ENCODE measurements at regions not wholly inside any gene's neighbourhood (a gene's known extent, or its start where the extent isn't known, plus 50 kb on each side); places are given as distances from the start of the nearest gene placed in this dataset.

DNA sequence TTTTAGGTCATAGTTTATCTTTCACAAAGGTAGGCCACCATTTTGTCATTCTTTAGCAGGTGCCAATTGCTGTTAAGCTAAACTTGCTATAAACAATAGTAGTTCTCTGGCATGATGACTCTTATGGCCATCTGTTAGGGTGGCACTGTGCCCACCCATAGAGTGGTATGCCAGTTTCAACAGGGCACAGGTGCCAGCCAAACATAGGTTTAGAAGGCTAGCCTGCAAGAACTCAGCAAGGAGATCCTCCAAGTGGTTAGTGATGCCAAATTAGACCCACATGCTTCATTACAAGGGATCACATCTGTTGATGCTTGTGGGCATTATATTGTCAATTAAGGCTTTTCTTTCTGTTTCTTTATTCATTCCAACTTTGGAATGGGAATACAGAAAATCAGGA, 204.5 kb downstream of the FMR1NB start:
- TF ChIP-seq EZH2 (IDR thresholded peaks at IDR 0.05; ENCODE audit: borderline replicate concordance, low read depth, low read length, severe bottlenecking): no peak
- TF ChIP-seq, protein P1, sequence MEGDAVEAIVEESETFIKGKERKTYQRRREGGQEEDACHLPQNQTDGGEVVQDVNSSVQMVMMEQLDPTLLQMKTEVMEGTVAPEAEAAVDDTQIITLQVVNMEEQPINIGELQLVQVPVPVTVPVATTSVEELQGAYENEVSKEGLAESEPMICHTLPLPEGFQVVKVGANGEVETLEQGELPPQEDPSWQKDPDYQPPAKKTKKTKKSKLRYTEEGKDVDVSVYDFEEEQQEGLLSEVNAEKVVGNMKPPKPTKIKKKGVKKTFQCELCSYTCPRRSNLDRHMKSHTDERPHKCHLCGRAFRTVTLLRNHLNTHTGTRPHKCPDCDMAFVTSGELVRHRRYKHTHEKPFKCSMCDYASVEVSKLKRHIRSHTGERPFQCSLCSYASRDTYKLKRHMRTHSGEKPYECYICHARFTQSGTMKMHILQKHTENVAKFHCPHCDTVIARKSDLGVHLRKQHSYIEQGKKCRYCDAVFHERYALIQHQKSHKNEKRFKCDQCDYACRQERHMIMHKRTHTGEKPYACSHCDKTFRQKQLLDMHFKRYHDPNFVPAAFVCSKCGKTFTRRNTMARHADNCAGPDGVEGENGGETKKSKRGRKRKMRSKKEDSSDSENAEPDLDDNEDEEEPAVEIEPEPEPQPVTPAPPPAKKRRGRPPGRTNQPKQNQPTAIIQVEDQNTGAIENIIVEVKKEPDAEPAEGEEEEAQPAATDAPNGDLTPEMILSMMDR (IDR thresholded peaks at IDR 0.05; ENCODE audit: borderline replicate concordance, extremely low read depth, low read length, poor library complexity, severe bottlenecking): no peak
- H3K4me3 ChIP-seq (ENCODE audit: low read depth in 1 of 2, low read length in 2 of 2): no peak overlapping the region
- DNase-seq (no peak), ATAC-seq (ENCODE audit: insufficient read depth, low read depth) (no peak)
- H3K27me3 ChIP-seq (ENCODE audit: insufficient read depth, low read length, poor library complexity): no peaks in the 10 kb centered on the region
- H3K9me3 ChIP-seq (ENCODE audit: insufficient read depth, low read length, severe bottlenecking): no peaks in the 10 kb centered on the region
- no peak overlapping the region for H3K4me2 ChIP-seq (ENCODE audit: insufficient read depth, low read length)
- no peak overlapping the region for H3K9ac ChIP-seq (ENCODE audit: low read depth, low read length)
- H3K27ac ChIP-seq (ENCODE audit: low read length): no peak overlapping the region
- H4K20me1 ChIP-seq (ENCODE audit: insufficient read depth, low read length): no peaks in the 10 kb centered on the region
- no peak overlapping the region for H2AFZ ChIP-seq (ENCODE audit: low read depth, low read length)
- no peaks in the 10 kb centered on the region for H3K79me2 ChIP-seq (ENCODE audit: insufficient read depth, low read length)
- H3K4me1 ChIP-seq (ENCODE audit: insufficient read depth, low read length): no peaks in the 10 kb centered on the region
- H3K36me3 ChIP-seq (ENCODE audit: insufficient read depth, low read length): no peaks in the 10 kb centered on the region

DNA sequence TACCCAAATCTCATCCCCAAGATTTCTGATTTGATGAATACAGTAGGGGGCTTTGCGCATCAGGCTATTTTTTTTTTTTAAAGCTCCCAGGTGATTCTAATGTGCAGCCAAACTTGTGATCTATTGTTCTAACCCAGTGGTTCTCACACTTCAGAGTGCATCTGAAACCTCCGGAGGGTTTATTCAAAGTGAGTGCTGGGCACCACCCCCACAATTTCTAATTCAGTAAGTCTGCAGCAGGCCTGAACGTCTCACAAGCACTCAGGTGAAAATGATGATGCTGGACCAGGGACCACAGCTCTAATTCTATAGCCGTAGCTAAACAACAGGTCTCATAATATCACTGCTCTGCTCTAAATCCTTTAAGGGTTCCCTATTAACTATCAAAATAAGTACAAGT, 211.4 kb downstream of the FMR1NB start:
- Histone ChIP-seq H3K4me1 (ENCODE audit: insufficient read depth, low read length) (no peaks in the 10 kb centered on the region), H3K4me3 (ENCODE audit: low read depth in 1 of 2, low read length in 2 of 2) (no peak overlapping the region), H3K9ac (ENCODE audit: low read depth, low read length) (no peak overlapping the region), H3K79me2 (ENCODE audit: insufficient read depth, low read length) (no peaks in the 10 kb centered on the region), H3K27ac (ENCODE audit: low read length) (no peak overlapping the region), H3K36me3 (ENCODE audit: insufficient read depth, low read length) (no peaks in the 10 kb centered on the region), H3K4me2 (ENCODE audit: insufficient read depth, low read length) (no peak overlapping the region), H4K20me1 (ENCODE audit: insufficient read depth, low read length) (no peaks in the 10 kb centered on the region), H2AFZ (ENCODE audit: low read depth, low read length) (no peak overlapping the region), H3K9me3 (ENCODE audit: insufficient read depth, low read length, severe bottlenecking) (no peaks in the 10 kb centered on the region), H3K27me3 (ENCODE audit: insufficient read depth, low read length, poor library complexity) (no peaks in the 10 kb centered on the region)
- TF ChIP-seq, protein P1 (IDR thresholded peaks at IDR 0.05; ENCODE audit: borderline replicate concordance, extremely low read depth, low read length, poor library complexity, severe bottlenecking): no peak
- TF ChIP-seq EZH2 (IDR thresholded peaks at IDR 0.05; ENCODE audit: borderline replicate concordance, low read depth, low read length, severe bottlenecking): no peak
- no peak for ATAC-seq (ENCODE audit: insufficient read depth, low read depth)
- DNase-seq: no peak

DNA sequence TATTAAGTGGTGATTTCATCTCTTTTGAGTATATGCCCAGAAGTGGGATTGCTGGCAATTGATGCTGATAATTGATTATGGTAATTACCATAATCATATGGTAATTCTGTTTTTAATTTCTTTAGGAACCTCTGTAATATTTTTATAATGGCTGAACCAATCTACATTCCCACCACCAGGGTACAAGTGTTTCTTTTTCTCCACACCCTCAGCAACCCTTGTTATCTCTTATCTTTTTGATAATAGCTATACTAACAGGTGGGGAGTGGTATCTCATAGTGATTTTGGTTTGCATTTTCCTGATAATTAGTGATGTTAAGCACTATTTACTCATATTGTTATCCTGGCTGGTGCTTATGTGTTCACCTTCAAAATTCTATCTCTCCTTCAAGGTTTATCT, 212.6 kb downstream of the FMR1NB start:
- no peaks in the 10 kb centered on the region for H3K4me1 ChIP-seq (ENCODE audit: insufficient read depth, low read length)

More for the DNA sequence above, 212.6 kb downstream of the FMR1NB start:
- Histone ChIP-seq H3K36me3 (ENCODE audit: insufficient read depth, low read length) (no peaks in the 10 kb centered on the region), H3K4me2 (ENCODE audit: insufficient read depth, low read length) (no peak overlapping the region), H3K9ac (ENCODE audit: low read depth, low read length) (no peak overlapping the region), H3K9me3 (ENCODE audit: insufficient read depth, low read length, severe bottlenecking) (no peaks in the 10 kb centered on the region), H3K79me2 (ENCODE audit: insufficient read depth, low read length) (no peaks in the 10 kb centered on the region), H3K27me3 (ENCODE audit: insufficient read depth, low read length, poor library complexity) (no peaks in the 10 kb centered on the region), H4K20me1 (ENCODE audit: insufficient read depth, low read length) (no peaks in the 10 kb centered on the region), H3K27ac (ENCODE audit: low read length) (no peak overlapping the region), H3K4me3 (ENCODE audit: low read depth in 1 of 2, low read length in 2 of 2) (no peak overlapping the region), H2AFZ (ENCODE audit: low read depth, low read length) (no peak overlapping the region)
- ATAC-seq (ENCODE audit: insufficient read depth, low read depth): no peak
- DNase-seq: no peak
- TF ChIP-seq EZH2 (IDR thresholded peaks at IDR 0.05; ENCODE audit: borderline replicate concordance, low read depth, low read length, severe bottlenecking): no peak
- TF ChIP-seq, protein P1 (IDR thresholded peaks at IDR 0.05; ENCODE audit: borderline replicate concordance, extremely low read depth, low read length, poor library complexity, severe bottlenecking): no peak

Measured in DND-41 (cell line).